Transverse colon (tissue), 4 donors: ENCODE measurements at regions not wholly inside any gene's neighbourhood (a gene's known extent, or its start where the extent isn't known, plus 50 kb on each side); places are given as distances from the start of the nearest gene placed in this dataset.

Source experiments
- DNase-seq: peaks from one replicate; pipeline ENCODE4 v3.0.0-alpha.2; 2019
- H3K27ac ChIP-seq, 4 donors: fragments of 200-600 bp; sonication (generic); 2 replicates each; pipeline ENCODE4 v1.5.1; 2016 to 2018; ENCODE audit warnings: inconsistent platforms in 4 of 4
- H3K27me3 ChIP-seq: fragments of 200-600 bp; sonication (generic); 2 replicates; pipeline ENCODE4 v1.5.1; 2017; ENCODE audit warnings: inconsistent platforms
- H3K36me3 ChIP-seq, 4 donors: fragments of 200-600 bp; sonication (generic); 2 replicates each; pipeline ENCODE4 v1.5.1; 2017 to 2019; ENCODE audit warnings: inconsistent platforms in 4 of 4
- H3K4me1 ChIP-seq, 4 donors: fragments of 200-600 bp; sonication (generic); 2 replicates each; pipeline ENCODE4 v1.5.1; 2017 to 2020; ENCODE audit warnings: inconsistent platforms in 4 of 4
- H3K4me3 ChIP-seq, 4 donors: fragments of 200-600 bp; sonication (generic); 1 replicate in 1 of 4; 2 replicates in 3 of 4; pipeline versions ENCODE4 v1.5.1 to v1.6.1; 2017 to 2019; ENCODE audit warnings: inconsistent platforms in 4 of 4
- H3K9me3 ChIP-seq, 2 donors: fragments of 200-600 bp; sonication (generic); 2 replicates each; pipeline ENCODE4 v1.5.1; 2017 to 2019; ENCODE audit warnings: inconsistent platforms in 2 of 2
- CTCF ChIP-seq, 5 experiments: fragments of 200-600 bp in 3 of 5; fragments of 450-650 bp in 2 of 5; sonication (generic) in 3 of 5; IDR thresholded peaks; 1 replicate in 2 of 5; 2 replicates in 3 of 5; pipeline ENCODE4 v1.5.1; 2016 to 2017; ENCODE audit warnings: antibody characterized with exemption in 5 of 5, inconsistent platforms in 3 of 5, mild to moderate bottlenecking in 2 of 5, moderate library complexity in 1 of 5
- EP300 ChIP-seq: sonication (generic); formaldehyde crosslinking; IDR thresholded peaks from one replicate; pipeline ENCODE4 v1.6.1; 2017; ENCODE audit warnings: antibody characterized with exemption, low read depth
- POLR2A ChIP-seq: fragments of 450-650 bp; IDR thresholded peaks from one replicate; pipeline ENCODE4 v1.6.1; 2016; ENCODE audit warnings: antibody characterized with exemption, mild to moderate bottlenecking, moderate library complexity
- POLR2AphosphoS5 ChIP-seq, 3 donors: sonication (generic); formaldehyde crosslinking; IDR thresholded peaks; one replicate each; pipeline ENCODE4 v1.6.1; 2016; ENCODE audit warnings: antibody characterized with exemption in 3 of 3
- WGBS, 2 donors: methylation state at CpG; one replicate each; pipeline ENCODE4 v1.1.5; 2018; ENCODE audit warnings: low coverage in 1 of 2; 5-methylcytosine and 5-hydroxymethylcytosine counted together
- in situ Hi-C, 4 donors: fragments of 200-750 bp; cut with MboI; loops; one replicate each; pipeline versions ENCODE4 v1.15.0 to v1.15.1; 2017; ENCODE audit warnings: low sequenced_read_pairs in 3 of 4, low pct_ligation_motif_present in 1 of 4, low pct_unique_long_range_greater_than_20kb in 1 of 4
- intact Hi-C: fragments of 100-400 bp; cut with DNase I; formaldehyde crosslinking; loops from one replicate; pipeline ENCODE4 v1.15.1; 2023; ENCODE audit warnings: low total_unique reads

DNA sequence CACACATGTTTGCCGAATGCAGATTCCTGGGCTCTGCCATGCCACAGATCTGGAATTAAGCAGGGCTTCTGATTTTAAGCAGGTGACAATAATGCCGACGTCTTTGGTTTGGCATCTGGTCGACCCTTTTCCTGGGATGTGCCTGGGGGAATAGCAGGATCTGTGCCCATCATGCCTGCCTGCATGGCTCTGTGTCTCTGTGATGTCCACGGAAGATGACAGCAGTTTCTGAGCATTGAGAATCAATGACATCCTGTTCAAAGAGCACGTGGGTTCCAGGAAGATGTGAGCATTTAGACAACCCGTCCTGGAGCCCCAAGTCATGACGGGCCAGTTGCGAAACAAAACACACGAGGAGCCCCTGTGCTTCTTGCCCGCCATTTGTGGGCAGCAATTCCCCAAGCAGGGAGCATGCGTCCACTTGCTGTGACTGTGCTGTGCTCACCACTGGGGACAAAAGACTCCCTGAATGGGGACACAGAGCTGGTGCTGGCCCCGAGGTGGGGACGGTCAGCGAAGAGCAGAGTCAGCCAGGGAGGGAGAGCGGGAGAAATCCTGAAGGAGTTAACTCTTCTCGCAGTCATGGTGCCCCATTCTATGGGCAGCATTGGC is 110.1 kb downstream of the ERMARD start:
- no peak for DNase-seq
- no peaks in the 10 kb centered on the region for H3K9me3 ChIP-seq
- peak overlapping the region in 3 of 4 donors; percentile 14 to 31 (median 31) for H3K27ac ChIP-seq
- in situ Hi-C loops (no loop called here), intact Hi-C loops (no loop called here)
- TF ChIP-seq POLR2AphosphoS5 (IDR thresholded peaks at IDR 0.05), result no peak
- TF ChIP-seq POLR2A, result no peak
- no peak for TF ChIP-seq EP300
- no peak for TF ChIP-seq CTCF (IDR thresholded peaks at IDR 0.05)
- WGBS, 2 donors, result 80% methylated on average over 17 of the region's 17 CpGs; no CpG with 5 or more reads in 1 of the 2 donors
- H3K4me3 ChIP-seq, result no peak overlapping the region
- H3K27me3 ChIP-seq, result no peaks in the 10 kb centered on the region
- no peaks in the 10 kb centered on the region for H3K36me3 ChIP-seq
- peaks cover 0 to 5% (median 0%) of the 10 kb centered on the region in 4 donors for H3K4me1 ChIP-seq

GRCh38 chr6:169859978-169860703 is 108.7 kb downstream of the ERMARD start:
- no peaks in the 10 kb centered on the region for H3K9me3 ChIP-seq
- in situ Hi-C loops, result no loop called here
- H3K27me3 ChIP-seq, result no peaks in the 10 kb centered on the region
- intact Hi-C loops, result no loop called here
- no peaks in the 10 kb centered on the region for H3K36me3 ChIP-seq
- 86% methylated on average over 18 of the region's 18 CpGs; no CpG with 5 or more reads in 1 of the 2 donors for WGBS, 2 donors
- peaks cover 0 to 5% (median 0%) of the 10 kb centered on the region in 4 donors for H3K4me1 ChIP-seq
- H3K27ac ChIP-seq, result no peak overlapping the region
- H3K4me3 ChIP-seq, result no peak overlapping the region
- no peak for TF ChIP-seq POLR2A
- no peak for TF ChIP-seq CTCF (IDR thresholded peaks at IDR 0.05)
- no peak for TF ChIP-seq POLR2AphosphoS5 (IDR thresholded peaks at IDR 0.05)
- no peak for TF ChIP-seq EP300
- no peak for DNase-seq

GRCh38 chr6:169859401-169859977 is 108.1 kb downstream of the ERMARD start:
- no peak for TF ChIP-seq POLR2AphosphoS5 (IDR thresholded peaks at IDR 0.05)
- TF ChIP-seq POLR2A, result no peak
- no peak for TF ChIP-seq CTCF (IDR thresholded peaks at IDR 0.05)
- TF ChIP-seq EP300, result no peak
- Histone ChIP-seq H3K27ac (no peak overlapping the region), H3K4me1 (peaks cover 0 to 5% (median 0%) of the 10 kb centered on the region in 4 donors), H3K9me3 (no peaks in the 10 kb centered on the region), H3K36me3 (no peaks in the 10 kb centered on the region), H3K4me3 (no peak overlapping the region), H3K27me3 (no peaks in the 10 kb centered on the region)
- no peak for DNase-seq
- in situ Hi-C loops, result no loop called here
- WGBS, 2 donors, result 95% methylated on average over 7 of the region's 7 CpGs; no CpG with 5 or more reads in 1 of the 2 donors
- intact Hi-C loops, result no loop called here

- no peaks in the 10 kb centered on the region for H3K9me3 ChIP-seq
- no peak overlapping the region for H3K27ac ChIP-seq
- H3K27me3 ChIP-seq, result no peaks in the 10 kb centered on the region
- intact Hi-C loops (no loop called here), in situ Hi-C loops (no loop called here)
- peaks cover 0 to 5% (median 0%) of the 10 kb centered on the region in 4 donors for H3K4me1 ChIP-seq
- DNase-seq, result no peak
- H3K4me3 ChIP-seq, result no peak overlapping the region
- H3K36me3 ChIP-seq, result no peaks in the 10 kb centered on the region
- 98% methylated on average over 8 of the region's 10 CpGs; no CpG with 5 or more reads in 1 of the 2 donors for WGBS, 2 donors
- TF ChIP-seq CTCF (IDR thresholded peaks at IDR 0.05), result no peak
- TF ChIP-seq EP300, result no peak
- no peak for TF ChIP-seq POLR2AphosphoS5 (IDR thresholded peaks at IDR 0.05)
- no peak for TF ChIP-seq POLR2A
Measured at GRCh38 chr6:169858935-169859351, 107.5 kb downstream of the ERMARD start.
